NOMO-1 (cell line): ENCODE measurements at regions not wholly inside any gene's neighbourhood (a gene's known extent, or its start where the extent isn't known, plus 50 kb on each side); places are given as distances from the start of the nearest gene placed in this dataset.
A peak's percentile ranks its signal among the peaks of the same experiment; 100 is the strongest.

Source experiments
- DNase-seq, 2 experiments: peaks; one replicate each; lab custom pipeline; 2025; ENCODE audit not compliant: unreplicated experiment in 2 of 2; lab: John Stamatoyannopoulos, UW

GRCh38 chr4:14878681-14879080, 123.6 kb upstream of the CPEB2 start:
- DNase-seq = no peak

- no peak for DNase-seq
Measured at GRCh38 chr4:14879683-14880082, 122.6 kb upstream of the CPEB2 start.

- no peak for DNase-seq
Measured at GRCh38 chr4:14880805-14881204, 121.5 kb upstream of the CPEB2 start.

GRCh38 chr4:14883166-14883565, 119.1 kb upstream of the CPEB2 start:
- no peak for DNase-seq

GRCh38 chr4:14883661-14884060, 118.6 kb upstream of the CPEB2 start:
- DNase-seq = no peak

GRCh38 chr4:14887842-14888433, 114.3 kb upstream of the CPEB2 start:
- no peak for DNase-seq

GRCh38 chr4:14888790-14889572, 113.3 kb upstream of the CPEB2 start:
- DNase-seq = no peak

GRCh38 chr4:14892563-14892962, 109.7 kb upstream of the CPEB2 start:
- no peak for DNase-seq

GRCh38 chr4:14893713-14894112, 108.6 kb upstream of the CPEB2 start:
- DNase-seq = no peak

- no peak for DNase-seq
Measured at GRCh38 chr4:14894392-14895292, 107.6 kb upstream of the CPEB2 start.

GRCh38 chr4:14896656-14897175, 105.6 kb upstream of the CPEB2 start:
- DNase-seq = no peak

GRCh38 chr4:14897217-14897616, 105.1 kb upstream of the CPEB2 start:
- no peak for DNase-seq

GRCh38 chr4:14898989-14899388, 103.3 kb upstream of the CPEB2 start:
- no peak for DNase-seq

GRCh38 chr4:14902342-14902741, 99.9 kb upstream of the CPEB2 start:
- no peak for DNase-seq

GRCh38 chr4:14903321-14903720, 99.0 kb upstream of the CPEB2 start:
- DNase-seq = no peak

GRCh38 chr4:14906805-14907204, 95.5 kb upstream of the CPEB2 start:
- peak; percentile 6 to 26 for DNase-seq

GRCh38 chr4:14908635-14909034, 93.6 kb upstream of the CPEB2 start:
- no peak for DNase-seq

GRCh38 chr4:14910411-14910810, 91.9 kb upstream of the CPEB2 start:
- DNase-seq = no peak

- DNase-seq = no peak
Measured at GRCh38 chr4:14912426-14912825, 89.9 kb upstream of the CPEB2 start.

- DNase-seq = no peak
Measured at GRCh38 chr4:14915018-14915417, 87.3 kb upstream of the CPEB2 start.

- DNase-seq = no peak
Measured at GRCh38 chr4:14916554-14917297, 85.6 kb upstream of the CPEB2 start.
